Adrenal gland (tissue), 5 donors: ENCODE measurements at regions not wholly inside any gene's neighbourhood (a gene's known extent, or its start where the extent isn't known, plus 50 kb on each side); places are given as distances from the start of the nearest gene placed in this dataset.

Experiments
- POLR2A ChIP-seq, 2 donors: fragments of 450-650 bp; IDR thresholded peaks; one replicate each; pipeline ENCODE4 v1.6.1; 2017; ENCODE audit warnings: antibody characterized with exemption in 2 of 2, mild to moderate bottlenecking in 2 of 2, moderate library complexity in 1 of 2
- TF ChIP-seq, protein P1 (sequence below), 6 experiments: fragments of 450-650 bp in 4 of 6; fragments of 200-600 bp in 2 of 6; sonication (generic) in 1 of 6; IDR thresholded peaks; 1 replicate in 5 of 6; 2 replicates in 1 of 6; pipeline versions ENCODE4 v1.5.1 to v1.8.0; 2016 to 2021; ENCODE audit warnings: antibody characterized with exemption in 6 of 6, mild to moderate bottlenecking in 2 of 6, moderate library complexity in 1 of 6
- donor health status: DM: no; HTN: no; CAD: no.

- TF ChIP-seq, protein P1, sequence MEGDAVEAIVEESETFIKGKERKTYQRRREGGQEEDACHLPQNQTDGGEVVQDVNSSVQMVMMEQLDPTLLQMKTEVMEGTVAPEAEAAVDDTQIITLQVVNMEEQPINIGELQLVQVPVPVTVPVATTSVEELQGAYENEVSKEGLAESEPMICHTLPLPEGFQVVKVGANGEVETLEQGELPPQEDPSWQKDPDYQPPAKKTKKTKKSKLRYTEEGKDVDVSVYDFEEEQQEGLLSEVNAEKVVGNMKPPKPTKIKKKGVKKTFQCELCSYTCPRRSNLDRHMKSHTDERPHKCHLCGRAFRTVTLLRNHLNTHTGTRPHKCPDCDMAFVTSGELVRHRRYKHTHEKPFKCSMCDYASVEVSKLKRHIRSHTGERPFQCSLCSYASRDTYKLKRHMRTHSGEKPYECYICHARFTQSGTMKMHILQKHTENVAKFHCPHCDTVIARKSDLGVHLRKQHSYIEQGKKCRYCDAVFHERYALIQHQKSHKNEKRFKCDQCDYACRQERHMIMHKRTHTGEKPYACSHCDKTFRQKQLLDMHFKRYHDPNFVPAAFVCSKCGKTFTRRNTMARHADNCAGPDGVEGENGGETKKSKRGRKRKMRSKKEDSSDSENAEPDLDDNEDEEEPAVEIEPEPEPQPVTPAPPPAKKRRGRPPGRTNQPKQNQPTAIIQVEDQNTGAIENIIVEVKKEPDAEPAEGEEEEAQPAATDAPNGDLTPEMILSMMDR (IDR thresholded peaks at IDR 0.05): no peak
- no peak for TF ChIP-seq POLR2A (IDR thresholded peaks at IDR 0.05)
Measured at GRCh38 chr14:44396226-44396625, 110.9 kb downstream of the FSCB start.
